ENCODE measurements at regions not wholly inside any gene's neighbourhood (a gene's known extent, or its start where the extent isn't known, plus 50 kb on each side); places are given as distances from the start of the nearest gene placed in this dataset.

- ATAC-seq: no peak
- no peak for DNase-seq (ENCODE audit: low spot score)
- peaks cover 7% of the 10 kb centered on the region for H3K9me3 Mint-ChIP-seq
- ChIA-PET POLR2A (interaction anchor here (0.6 kb wide), 1 partner anchor 13 kb away, joined by 3 read pairs; no protein-coding TSS in a partner anchor), CTCF (interaction anchor here (0.6 to 2.9 kb wide), 6 partner anchors 24 to 379 kb away, joined by 3 to 103 read pairs (median 8); no protein-coding TSS in a partner anchor)
- TF ChIP-seq E2F5 (CRISPR knock-in tag; IDR thresholded peaks at IDR 0.05): no peak
- TF ChIP-seq ZBTB21 (CRISPR knock-in tag; IDR thresholded peaks at IDR 0.05; ENCODE audit: borderline replicate concordance): no peak
- no peak for TF ChIP-seq FOXJ3 (CRISPR knock-in tag; IDR thresholded peaks at IDR 0.05; ENCODE audit: borderline replicate concordance)
- no peak for TF ChIP-seq NFE2L1 (CRISPR knock-in tag; IDR thresholded peaks at IDR 0.05)
- TF ChIP-seq OVOL2 (CRISPR knock-in tag; IDR thresholded peaks at IDR 0.05; ENCODE audit: borderline replicate concordance): no peak
- no peak for TF ChIP-seq STAT6 (CRISPR knock-in tag; conservative IDR thresholded peaks at IDR 0.05; ENCODE audit: low read depth)
- no peak for TF ChIP-seq ERG (CRISPR knock-in tag; IDR thresholded peaks at IDR 0.05)
- TF ChIP-seq SMAD4 (CRISPR knock-in tag; IDR thresholded peaks at IDR 0.05): no peak
- no peak for TF ChIP-seq CDX4 (CRISPR knock-in tag; IDR thresholded peaks at IDR 0.05; ENCODE audit: borderline replicate concordance)
- TF ChIP-seq CBFB (CRISPR knock-in tag; IDR thresholded peaks at IDR 0.05; ENCODE audit: low read depth): no peak
- no peak for TF ChIP-seq SMAD3 (CRISPR knock-in tag; IDR thresholded peaks at IDR 0.05; ENCODE audit: borderline replicate concordance)
- TF ChIP-seq JAZF1 (CRISPR knock-in tag; IDR thresholded peaks at IDR 0.05): no peak
- no peak overlapping the region for H3K27ac Mint-ChIP-seq
- H3K27me3 Mint-ChIP-seq (ENCODE audit: low read depth): peaks cover 4% of the 10 kb centered on the region
- H3K4me1 Mint-ChIP-seq: peaks cover 7% of the 10 kb centered on the region
- peaks cover 5% of the 10 kb centered on the region for H3K36me3 Mint-ChIP-seq
- H3K4me3 Mint-ChIP-seq: no peak overlapping the region
Observed at GRCh38 chr16:9014389-9014788, 50.7 kb upstream of the USP7 start.

GRCh38 chr16:9015489-9015888, 51.8 kb upstream of the USP7 start:
- TF ChIP-seq RORB (CRISPR knock-in tag; IDR thresholded peaks at IDR 0.05): no peak
- no peak for TF ChIP-seq SP1 (CRISPR knock-in tag; conservative IDR thresholded peaks at IDR 0.05)
- no peak for TF ChIP-seq PRRX2 (CRISPR knock-in tag; IDR thresholded peaks at IDR 0.05)
- no peak for TF ChIP-seq FOXK1 (CRISPR knock-in tag; IDR thresholded peaks at IDR 0.05)
- no peak for TF ChIP-seq ATF3 (CRISPR knock-in tag; conservative IDR thresholded peaks at IDR 0.05)
- no peak for TF ChIP-seq JAZF1 (CRISPR knock-in tag; IDR thresholded peaks at IDR 0.05)
- TF ChIP-seq ETV6 (CRISPR knock-in tag; IDR thresholded peaks at IDR 0.05): no peak
- no peak for TF ChIP-seq ZNF532 (CRISPR knock-in tag; IDR thresholded peaks at IDR 0.05; ENCODE audit: borderline replicate concordance)
- TF ChIP-seq NR1H2 (CRISPR knock-in tag; IDR thresholded peaks at IDR 0.05): no peak
- no peak for TF ChIP-seq GABPB1 (CRISPR knock-in tag; IDR thresholded peaks at IDR 0.05)
- TF ChIP-seq EMX1 (CRISPR knock-in tag; IDR thresholded peaks at IDR 0.05): no peak
- no peak for TF ChIP-seq ZNF317 (CRISPR knock-in tag; IDR thresholded peaks at IDR 0.05; ENCODE audit: borderline replicate concordance, low read depth)
- TF ChIP-seq ERG (CRISPR knock-in tag; IDR thresholded peaks at IDR 0.05): no peak
- no peak for TF ChIP-seq SMAD4 (CRISPR knock-in tag; IDR thresholded peaks at IDR 0.05)
- no peak for TF ChIP-seq CBFB (CRISPR knock-in tag; IDR thresholded peaks at IDR 0.05; ENCODE audit: low read depth)
- CTCF ChIA-PET: no interaction called here
- peaks cover 7% of the 10 kb centered on the region for H3K4me1 Mint-ChIP-seq
- no peak overlapping the region for H3K4me3 Mint-ChIP-seq
- peaks cover 5% of the 10 kb centered on the region for H3K36me3 Mint-ChIP-seq
- ATAC-seq (no peak), DNase-seq (ENCODE audit: low spot score) (no peak)
- H3K27ac Mint-ChIP-seq: no peak overlapping the region
- peaks cover 7% of the 10 kb centered on the region for H3K9me3 Mint-ChIP-seq
- peaks cover 4% of the 10 kb centered on the region for H3K27me3 Mint-ChIP-seq (ENCODE audit: low read depth)
- POLR2A ChIA-PET: no interaction called here

Measured in WTC11 (cell line).